ENCODE measurements at regions not wholly inside any gene's neighbourhood (a gene's known extent, or its start where the extent isn't known, plus 50 kb on each side); places are given as distances from the start of the nearest gene placed in this dataset.
"Not testable (repeated sequence)": the region's sequence is repeated elsewhere in the genome, so short reads cannot be mapped to it uniquely, and the experiment has no call there.

- H3K4me1 ChIP-seq; ATAC-seq; H3K27ac ChIP-seq; H3K9me3 ChIP-seq; H3K36me3 ChIP-seq; H3K4me3 ChIP-seq; H3K27me3 ChIP-seq; intact Hi-C loops (cut with DNase I); DNase-seq: not testable (repeated sequence)
- 53 to 80% (median 71%) methylated on average over 1 of the region's 1 CpG for WGBS, 4 donors
Observed at GRCh38 chr9:65812489-65812888, 75.5 kb downstream of the FOXD4L4 start.

GRCh38 chr9:65813204-65813603, 76.3 kb downstream of the FOXD4L4 start:
- 41 to 65% (median 56%) methylated on average over 1 of the region's 1 CpG for WGBS, 4 donors
- ATAC-seq; DNase-seq; H3K4me1 ChIP-seq; H3K27me3 ChIP-seq; H3K36me3 ChIP-seq; intact Hi-C loops (cut with DNase I); H3K4me3 ChIP-seq; H3K9me3 ChIP-seq; H3K27ac ChIP-seq: not testable (repeated sequence)

DNA sequence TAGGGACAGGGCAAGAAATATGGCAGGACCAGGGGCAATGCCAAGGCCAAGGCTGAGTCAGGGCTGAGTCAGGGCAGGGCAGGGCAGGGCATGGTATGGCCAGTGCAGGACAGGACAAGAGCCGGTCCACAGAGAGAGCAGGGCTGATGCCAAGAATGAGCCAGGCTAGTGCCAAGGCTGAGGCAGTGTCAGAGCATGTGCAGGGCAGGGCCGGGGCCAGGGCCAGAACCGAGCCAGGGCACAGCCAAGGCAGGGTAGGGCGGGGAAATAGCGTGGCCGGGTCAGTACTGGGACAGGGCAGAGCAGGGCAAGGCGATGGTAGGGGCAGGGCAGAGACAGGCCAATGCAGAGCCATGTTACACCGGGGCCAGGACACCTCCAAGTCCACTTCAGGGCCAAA, 83.8 kb downstream of the FOXD4L4 start:
- H3K4me3 ChIP-seq; H3K36me3 ChIP-seq; H3K4me1 ChIP-seq; intact Hi-C loops (cut with DNase I); ATAC-seq; H3K27ac ChIP-seq; H3K27me3 ChIP-seq; H3K9me3 ChIP-seq: not testable (repeated sequence)
- 61% methylated on average over 6 of the region's 8 CpGs; no CpG with 5 or more reads in 3 of the 4 donors for WGBS, 4 donors
- DNase-seq: peak in 1 of 5 donors; percentile 17

DNA sequence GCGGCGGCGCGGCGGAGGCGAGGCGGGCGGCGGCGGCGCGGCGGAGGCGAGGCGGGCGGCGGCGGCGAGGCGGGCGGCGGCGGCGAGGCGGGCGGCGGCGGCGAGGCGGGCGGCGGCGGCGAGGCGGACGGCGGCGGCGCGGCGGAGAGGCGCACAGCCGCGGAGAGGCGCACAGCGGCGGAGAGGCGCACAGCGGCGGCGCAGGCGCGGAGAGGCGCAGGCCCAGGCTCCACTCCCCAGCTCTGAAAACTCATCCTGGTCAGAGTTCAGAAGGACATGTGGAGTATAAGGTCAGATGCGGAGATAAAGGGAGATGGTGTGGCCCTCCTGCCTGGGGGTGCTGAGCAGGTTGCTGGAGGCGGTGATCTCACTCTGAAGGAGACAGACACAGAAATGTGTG, 88.6 kb downstream of the FOXD4L4 start:
- H3K27ac ChIP-seq; H3K4me3 ChIP-seq; H3K9me3 ChIP-seq; H3K36me3 ChIP-seq; intact Hi-C loops (cut with DNase I); ATAC-seq; DNase-seq; H3K4me1 ChIP-seq; H3K27me3 ChIP-seq: not testable (repeated sequence)
- 77 to 80% methylated on average over 29 to 51 of the region's 56 CpGs; no CpG with 5 or more reads in 2 of the 4 donors for WGBS, 4 donors

Measured in heart left ventricle (tissue), 16 donors.